PC-9 (cell line): ENCODE measurements at regions not wholly inside any gene's neighbourhood (a gene's known extent, or its start where the extent isn't known, plus 50 kb on each side); places are given as distances from the start of the nearest gene placed in this dataset.

Experiments used
- BruUV-seq: library from RNA; stranded (reverse); fragments of 400-500 nt; replicated peaks from 2 replicates; lab custom pipeline; 2021; lab: Mats Ljungman, UMichigan
- CTCF ChIA-PET: fragments of 300-600 bp; sonication (Branson Sonifier 250); formaldehyde crosslinking; loops from one replicate; lab custom pipeline; 2022; ENCODE audit warnings: antibody characterized with exemption; lab: Charles Lee
- POLR2A ChIA-PET: fragments of 300-600 bp; sonication (Branson Sonifier 250); formaldehyde crosslinking; loops from one replicate; lab custom pipeline; 2022; ENCODE audit warnings: antibody characterized with exemption; ENCODE audit not compliant: unreplicated experiment; lab: Charles Lee
- DNase-seq, 2 experiments: peaks; one replicate each; pipeline versions ENCODE4 v3.0.0 to v3.0.0-alpha.2; 2015 to 2022; ENCODE audit warnings: mixed read lengths in 1 of 2
- H2AFZ ChIP-seq: fragments of 200-600 bp; sonication (generic); 2 replicates; pipeline ENCODE4 v1.8.1; 2017; ENCODE audit warnings: antibody characterized with exemption
- H3F3A ChIP-seq: fragments of 200-600 bp; sonication (generic); 2 replicates; pipeline ENCODE4 v1.8.1; 2017; ENCODE audit warnings: antibody characterized with exemption, mild to moderate bottlenecking, low read depth; ENCODE audit not compliant: insufficient read depth
- H3K27ac ChIP-seq: fragments of 200-600 bp; sonication (generic); 2 replicates; pipeline ENCODE4 v1.6.1; 2016; ENCODE audit warnings: mixed run types
- H3K27me3 ChIP-seq: fragments of 200-600 bp; sonication (generic); 2 replicates; pipeline ENCODE4 v1.6.1; 2016; ENCODE audit warnings: low read depth, mixed run types; ENCODE audit not compliant: insufficient read depth
- H3K36me3 ChIP-seq: fragments of 200-600 bp; sonication (generic); 2 replicates; pipeline ENCODE4 v1.6.1; 2016; ENCODE audit warnings: low read depth, mixed run types
- H3K4me1 ChIP-seq: fragments of 200-600 bp; sonication (generic); replicated peaks from 2 replicates; pipeline ENCODE4 v1.6.1; 2016; ENCODE audit warnings: mixed run types; ENCODE audit not compliant: insufficient read depth
- H3K4me2 ChIP-seq: fragments of 200-600 bp; sonication (generic); 2 replicates; pipeline ENCODE4 v1.6.1; 2017; ENCODE audit warnings: mixed run types
- H3K4me3 ChIP-seq: fragments of 200-600 bp; sonication (generic); 2 replicates; pipeline ENCODE4 v1.6.1; 2016; ENCODE audit warnings: mixed run types
- H3K79me2 ChIP-seq: fragments of 200-600 bp; sonication (generic); 2 replicates; pipeline ENCODE4 v1.6.1; 2017; ENCODE audit warnings: low read depth, mixed run types
- H3K9me2 ChIP-seq: fragments of 200-600 bp; sonication (generic); 2 replicates; pipeline ENCODE4 v1.8.1; 2017; ENCODE audit warnings: mild to moderate bottlenecking; ENCODE audit not compliant: insufficient read depth
- H3K9me3 ChIP-seq: fragments of 200-600 bp; sonication (generic); 2 replicates; pipeline ENCODE4 v1.8.1; 2016; ENCODE audit warnings: low read depth; ENCODE audit not compliant: insufficient read depth
- H4K20me1 ChIP-seq: fragments of 200-600 bp; sonication (generic); 2 replicates; pipeline ENCODE4 v1.8.1; 2017; ENCODE audit not compliant: insufficient read depth
- EZH2 ChIP-seq: fragments of 200-600 bp; sonication (generic); IDR thresholded peaks from 2 replicates; pipeline ENCODE4 v1.8.0; 2017; ENCODE audit warnings: antibody characterized with exemption, low read depth
- intact Hi-C: fragments of 100-400 bp; cut with micrococcal nuclease; formaldehyde crosslinking; loops from one replicate; pipeline ENCODE4 v1.10.0; 2022; ENCODE audit not compliant: unreplicated experiment
- TF ChIP-seq, protein P1 (sequence below): fragments of 200-600 bp; sonication (generic); conservative IDR thresholded peaks from 2 replicates; pipeline ENCODE4 v1.6.1; 2017; ENCODE audit warnings: mixed run types, antibody characterized with exemption, mild to moderate bottlenecking, moderate library complexity

GRCh38 chr14:98208943-98209342 lies 1063.1 kb downstream of the BCL11B start:
- ChIA-PET POLR2A (no interaction called here), CTCF (no interaction called here)
- TF ChIP-seq, protein P1, sequence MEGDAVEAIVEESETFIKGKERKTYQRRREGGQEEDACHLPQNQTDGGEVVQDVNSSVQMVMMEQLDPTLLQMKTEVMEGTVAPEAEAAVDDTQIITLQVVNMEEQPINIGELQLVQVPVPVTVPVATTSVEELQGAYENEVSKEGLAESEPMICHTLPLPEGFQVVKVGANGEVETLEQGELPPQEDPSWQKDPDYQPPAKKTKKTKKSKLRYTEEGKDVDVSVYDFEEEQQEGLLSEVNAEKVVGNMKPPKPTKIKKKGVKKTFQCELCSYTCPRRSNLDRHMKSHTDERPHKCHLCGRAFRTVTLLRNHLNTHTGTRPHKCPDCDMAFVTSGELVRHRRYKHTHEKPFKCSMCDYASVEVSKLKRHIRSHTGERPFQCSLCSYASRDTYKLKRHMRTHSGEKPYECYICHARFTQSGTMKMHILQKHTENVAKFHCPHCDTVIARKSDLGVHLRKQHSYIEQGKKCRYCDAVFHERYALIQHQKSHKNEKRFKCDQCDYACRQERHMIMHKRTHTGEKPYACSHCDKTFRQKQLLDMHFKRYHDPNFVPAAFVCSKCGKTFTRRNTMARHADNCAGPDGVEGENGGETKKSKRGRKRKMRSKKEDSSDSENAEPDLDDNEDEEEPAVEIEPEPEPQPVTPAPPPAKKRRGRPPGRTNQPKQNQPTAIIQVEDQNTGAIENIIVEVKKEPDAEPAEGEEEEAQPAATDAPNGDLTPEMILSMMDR = no peak
- TF ChIP-seq EZH2 = no peak
- Histone ChIP-seq H3K79me2 (no peaks in the 10 kb centered on the region), H3K4me2 (no peak overlapping the region), H3K36me3 (no peaks in the 10 kb centered on the region), H3K27me3 (no peaks in the 10 kb centered on the region), H3K9me2 (no peaks in the 10 kb centered on the region), H3K4me1 (no peaks in the 10 kb centered on the region), H3K9me3 (no peaks in the 10 kb centered on the region), H4K20me1 (no peaks in the 10 kb centered on the region), H3F3A (no peaks in the 10 kb centered on the region), H2AFZ (no peak overlapping the region), H3K4me3 (no peak overlapping the region), H3K27ac (no peak overlapping the region)
- no peak for DNase-seq
- no TSS peak for BruUV-seq
- intact Hi-C loops = no loop called here

DNA sequence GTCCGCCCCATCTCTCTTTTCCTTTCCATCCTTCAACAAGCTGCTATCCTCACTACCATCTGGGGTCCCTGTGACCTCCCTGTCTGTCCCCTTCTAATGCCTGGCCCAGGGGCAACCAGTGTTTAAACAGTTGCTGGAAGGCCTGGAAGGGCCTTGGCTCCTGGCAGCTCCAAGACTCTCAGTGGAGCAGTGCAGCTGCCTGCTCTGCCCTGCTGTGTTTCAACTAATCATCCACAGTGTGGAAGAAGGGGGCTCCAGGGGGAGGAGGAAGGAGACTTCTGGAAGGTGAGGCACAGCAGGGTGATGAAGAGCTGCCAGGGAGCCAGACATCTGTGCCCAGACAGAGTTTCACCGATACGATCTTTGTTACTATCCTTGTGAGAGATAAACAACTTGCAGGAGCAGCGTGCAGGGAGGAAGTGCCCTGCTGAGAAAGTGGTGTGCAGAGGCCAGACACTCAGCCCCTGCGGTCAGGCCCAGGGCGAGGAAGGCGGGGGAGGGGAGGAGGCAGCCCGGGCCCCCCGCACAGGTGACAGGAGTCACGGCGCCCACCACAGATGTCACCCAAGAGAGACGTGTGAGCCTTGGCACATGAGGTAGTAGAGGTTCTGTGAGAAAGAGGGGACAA lies 1061.8 kb downstream of the BCL11B start:
- no peaks in the 10 kb centered on the region for H3K36me3 ChIP-seq
- POLR2A ChIA-PET = no interaction called here
- no peaks in the 10 kb centered on the region for H3F3A ChIP-seq
- intact Hi-C loops = no loop called here
- no TSS peak for BruUV-seq
- H4K20me1 ChIP-seq = no peaks in the 10 kb centered on the region
- TF ChIP-seq, protein P1 = no peak
- TF ChIP-seq EZH2 = no peak
- H3K27me3 ChIP-seq = no peaks in the 10 kb centered on the region
- H3K27ac ChIP-seq = no peak overlapping the region
- H3K79me2 ChIP-seq = no peaks in the 10 kb centered on the region
- H3K4me1 ChIP-seq = no peaks in the 10 kb centered on the region
- no peak overlapping the region for H2AFZ ChIP-seq
- CTCF ChIA-PET = no interaction called here
- no peaks in the 10 kb centered on the region for H3K9me3 ChIP-seq
- H3K4me2 ChIP-seq = no peak overlapping the region
- no peak for DNase-seq
- no peak overlapping the region for H3K4me3 ChIP-seq
- H3K9me2 ChIP-seq = no peaks in the 10 kb centered on the region

DNA sequence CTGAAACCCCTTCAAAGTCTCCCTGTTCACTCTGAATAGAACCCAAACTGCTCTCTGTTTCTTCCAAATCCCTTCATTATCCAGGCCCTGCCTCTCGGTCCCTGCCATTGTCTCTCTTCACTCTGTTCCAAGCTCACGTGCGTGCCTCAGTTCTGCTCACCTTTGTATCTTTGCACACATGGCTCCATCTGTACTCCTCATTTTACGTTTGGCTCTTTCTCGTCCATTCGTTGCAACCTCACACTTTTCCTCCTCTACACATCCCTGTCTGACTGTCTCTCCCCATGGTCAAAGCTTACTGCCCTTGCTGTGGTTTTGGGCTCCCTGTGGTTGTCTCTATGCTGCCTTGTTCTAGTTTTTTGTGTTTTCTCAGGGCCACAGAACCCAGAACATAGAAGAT lies 1054.5 kb downstream of the BCL11B start:
- POLR2A ChIA-PET = no interaction called here
- DNase-seq = no peak
- H3K27ac ChIP-seq = no peak overlapping the region
- H4K20me1 ChIP-seq = no peaks in the 10 kb centered on the region
- no peak overlapping the region for H2AFZ ChIP-seq
- no peaks in the 10 kb centered on the region for H3K36me3 ChIP-seq
- CTCF ChIA-PET = no interaction called here
- no peaks in the 10 kb centered on the region for H3K4me1 ChIP-seq
- no peaks in the 10 kb centered on the region for H3K9me3 ChIP-seq
- H3F3A ChIP-seq = no peaks in the 10 kb centered on the region
- BruUV-seq = no TSS peak
- intact Hi-C loops = no loop called here
- TF ChIP-seq EZH2 = no peak
- TF ChIP-seq, protein P1 = no peak
- no peaks in the 10 kb centered on the region for H3K27me3 ChIP-seq
- H3K79me2 ChIP-seq = no peaks in the 10 kb centered on the region
- no peaks in the 10 kb centered on the region for H3K9me2 ChIP-seq
- H3K4me3 ChIP-seq = no peak overlapping the region
- no peak overlapping the region for H3K4me2 ChIP-seq
